HG03175 (cell line): ENCODE measurements at regions not wholly inside any gene's neighbourhood (a gene's known extent, or its start where the extent isn't known, plus 50 kb on each side); places are given as distances from the start of the nearest gene placed in this dataset.
"Not testable (repeated sequence)": the region's sequence is repeated elsewhere in the genome, so short reads cannot be mapped to it uniquely, and the experiment has no call there.

Experiments
- ATAC-seq: cut with Tn5 transposase; IDR thresholded peaks from one replicate; pipeline ENCODE4 v1.9.1; 2021; ENCODE audit warnings: mild to moderate bottlenecking, moderate library complexity; ENCODE audit not compliant: unreplicated experiment

DNA sequence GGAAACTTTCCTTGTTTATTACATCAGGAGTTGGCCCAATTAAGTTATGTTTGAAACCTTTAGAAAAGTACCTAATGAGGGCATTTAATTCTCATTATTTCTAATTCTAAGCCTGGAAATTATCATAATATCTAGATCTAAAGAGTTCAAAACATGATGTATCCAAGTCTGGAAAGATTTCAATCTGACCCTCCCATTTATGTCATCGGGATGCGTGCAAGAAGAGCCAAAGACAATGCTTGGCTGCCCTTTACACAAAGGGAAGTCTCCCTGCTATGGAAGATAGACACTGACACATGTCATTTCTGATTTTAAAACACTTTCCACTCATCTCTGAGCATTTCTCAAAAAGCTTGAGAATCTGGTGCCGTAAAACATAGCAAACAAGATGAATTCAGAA is 222.4 kb downstream of the ANTXR2 start:
- ATAC-seq: no peak

DNA sequence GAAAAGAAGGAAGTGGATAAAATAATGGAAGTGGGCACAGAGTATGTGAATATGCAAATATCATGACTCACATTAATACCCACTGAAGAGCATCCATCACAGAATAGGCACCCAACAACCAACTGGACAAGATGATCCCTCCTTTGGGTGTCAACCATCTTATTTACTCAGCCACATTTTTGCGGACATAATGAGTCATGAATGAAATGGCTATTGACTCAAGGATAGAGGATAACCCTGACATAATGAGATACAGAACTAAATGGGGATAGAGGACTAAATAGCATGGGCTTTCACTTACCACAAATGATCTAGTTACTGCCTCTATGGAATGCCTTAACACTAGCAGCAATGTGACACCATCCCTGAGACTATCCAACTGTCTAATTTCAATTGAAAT is 224.7 kb downstream of the ANTXR2 start:
- ATAC-seq: no peak

DNA sequence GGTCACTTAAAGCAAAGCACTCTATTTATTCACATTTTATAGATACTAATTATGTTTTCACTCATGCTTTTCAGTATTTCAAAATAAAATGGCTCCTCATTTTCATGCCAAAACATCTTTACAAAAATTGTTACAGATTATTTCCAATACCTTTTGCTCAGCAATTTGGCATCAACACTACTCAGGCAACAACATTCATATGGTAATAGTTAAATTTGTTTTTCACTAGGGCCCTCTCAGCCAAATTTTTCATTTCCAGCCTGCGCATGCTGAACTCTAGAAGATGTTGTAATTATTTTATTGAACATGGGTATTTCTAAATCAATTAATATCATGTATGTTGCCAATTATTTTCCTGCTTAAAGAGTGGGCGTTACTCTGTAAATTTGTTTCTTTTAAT is 225.6 kb downstream of the ANTXR2 start:
- no peak for ATAC-seq

DNA sequence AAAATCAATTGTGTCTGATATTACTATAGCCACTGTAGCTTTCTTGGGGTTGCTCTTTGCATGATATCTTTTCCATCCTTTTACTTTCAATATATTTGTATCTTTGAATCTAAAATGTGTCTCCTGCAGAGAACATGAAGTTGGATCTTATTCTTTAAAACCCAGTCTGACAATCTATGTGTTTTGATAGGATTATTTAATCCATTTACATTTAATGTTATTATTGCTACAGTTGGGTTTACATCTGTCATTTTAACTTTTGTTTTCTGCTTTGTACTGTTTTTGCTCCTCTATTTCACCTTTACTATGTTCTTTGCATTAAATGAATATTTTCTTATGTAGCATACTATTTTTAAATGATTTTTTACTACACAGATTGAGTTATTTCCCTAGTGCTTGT is 230.9 kb downstream of the ANTXR2 start:
- ATAC-seq: no peak

DNA sequence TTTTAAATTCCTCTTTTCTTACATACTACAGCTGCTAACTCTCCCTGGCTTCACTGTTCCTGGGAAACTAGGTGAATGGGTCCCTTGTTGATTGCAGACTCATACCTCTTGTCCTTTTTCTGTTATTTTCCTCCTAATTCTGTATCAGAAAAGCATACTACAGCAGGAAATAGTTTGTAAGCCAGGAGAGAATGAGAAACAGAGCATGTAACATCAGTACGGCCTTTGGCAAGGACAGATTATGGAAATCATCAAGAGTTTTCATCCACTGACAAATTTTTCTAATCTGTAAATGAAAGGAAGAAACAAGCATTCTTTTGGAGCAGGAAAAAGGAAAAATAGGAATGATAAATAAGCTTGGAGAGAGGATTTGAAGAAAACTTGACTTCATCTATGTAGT is 239.2 kb downstream of the ANTXR2 start:
- ATAC-seq: no peak

DNA sequence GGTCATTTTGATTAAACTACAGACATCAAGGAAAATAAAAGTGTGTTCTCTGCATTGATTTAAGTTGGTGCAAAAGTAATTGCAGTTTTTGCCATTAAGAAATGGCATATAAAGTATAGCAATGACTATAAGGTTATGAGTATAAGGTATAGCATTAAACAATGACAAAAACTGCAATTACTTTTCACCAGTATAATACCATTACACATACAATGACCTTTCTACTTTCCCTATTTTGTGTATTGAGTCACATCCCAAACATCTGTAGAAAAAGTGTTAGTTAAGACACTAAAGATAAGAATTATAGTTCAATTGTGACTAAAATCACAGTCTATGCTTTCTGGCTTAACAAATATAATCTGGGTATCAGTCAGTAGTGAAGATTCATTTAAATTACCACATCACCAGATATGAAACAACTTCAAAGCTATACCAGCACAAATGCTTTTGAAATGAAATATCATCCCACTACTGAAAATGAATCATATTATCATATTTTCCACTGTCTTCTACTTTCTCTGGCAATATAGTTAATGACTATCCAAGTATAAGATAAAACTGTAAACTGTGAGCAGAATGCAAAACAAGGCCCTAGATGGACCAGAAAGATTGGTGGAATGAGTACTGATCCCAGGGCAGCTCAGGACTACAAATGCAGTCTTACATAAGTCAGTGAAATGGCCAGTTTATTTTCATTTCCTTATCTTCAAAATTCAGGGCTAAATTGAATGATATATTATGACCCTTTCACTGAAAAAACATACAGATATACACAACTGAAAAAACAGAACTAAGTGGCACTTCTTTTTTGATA is 241.1 kb downstream of the ANTXR2 start:
- no peak for ATAC-seq

DNA sequence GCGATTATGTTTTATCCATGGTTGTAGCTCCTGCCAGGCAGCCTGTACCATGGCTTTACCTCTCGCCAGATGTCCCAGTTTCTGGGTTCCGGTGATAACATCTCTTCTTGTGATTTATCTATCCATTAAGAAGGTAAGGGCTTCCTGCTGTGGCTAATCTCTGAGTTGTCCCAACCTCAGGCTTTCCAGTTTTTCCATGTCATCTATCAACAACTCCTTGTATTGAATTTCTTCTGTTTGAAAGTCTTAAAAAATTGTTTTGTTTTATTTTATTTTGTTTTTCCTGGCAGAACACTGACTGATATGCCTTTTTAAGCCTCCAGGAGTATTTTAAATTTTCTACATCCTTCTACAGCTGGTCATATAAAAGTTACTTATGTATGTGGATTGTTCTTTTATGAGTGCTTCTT is 241.9 kb downstream of the ANTXR2 start:
- ATAC-seq: no peak

DNA sequence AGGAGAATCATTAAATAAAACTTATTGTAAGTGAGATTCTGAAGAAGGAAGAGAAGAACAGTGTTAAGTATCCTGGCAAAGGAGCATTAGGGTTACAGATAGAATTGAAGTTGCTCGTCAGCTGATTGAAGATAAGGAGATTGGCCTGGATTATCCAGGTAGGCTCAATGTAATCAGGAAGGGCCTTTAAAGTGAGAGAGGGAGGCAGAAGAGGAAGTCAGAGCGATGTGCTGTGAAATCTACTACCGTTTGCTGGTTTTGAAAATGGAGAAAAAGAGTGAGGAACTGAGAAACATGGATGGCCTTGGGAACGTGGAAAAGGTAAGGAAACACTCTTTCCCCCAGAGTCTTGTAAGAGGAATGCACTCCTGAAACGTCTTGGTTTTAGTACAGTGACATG is 245.7 kb downstream of the ANTXR2 start:
- ATAC-seq: no peak

DNA sequence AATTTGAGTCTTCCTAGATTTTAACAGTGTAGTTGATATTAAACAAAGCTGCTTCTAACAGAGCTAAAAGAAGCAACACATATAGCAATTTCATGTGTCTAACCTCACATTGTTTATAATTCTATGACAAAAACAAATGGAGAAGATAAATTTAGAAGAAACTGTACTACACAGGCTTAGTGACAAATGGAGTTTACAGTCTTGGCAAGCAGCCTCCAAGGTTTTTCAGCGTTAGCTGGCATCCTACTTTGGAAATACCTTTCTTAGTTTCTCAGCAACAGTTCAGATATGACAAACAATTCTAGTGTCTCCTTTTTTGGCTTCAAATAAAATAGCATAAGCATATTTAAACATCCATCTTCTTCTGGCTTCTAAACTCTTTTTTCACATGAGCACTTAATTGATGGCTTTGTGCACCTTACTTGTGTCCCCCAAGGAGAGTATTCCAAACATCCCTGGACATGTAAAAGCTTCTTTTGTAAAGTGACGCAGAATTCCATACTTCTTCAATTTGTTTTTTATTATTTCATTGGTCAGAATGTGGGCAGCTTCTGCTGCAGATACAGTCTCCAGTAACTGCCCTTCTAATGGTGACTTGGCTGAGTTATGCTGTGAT is 249.8 kb downstream of the ANTXR2 start:
- ATAC-seq: no peak

DNA sequence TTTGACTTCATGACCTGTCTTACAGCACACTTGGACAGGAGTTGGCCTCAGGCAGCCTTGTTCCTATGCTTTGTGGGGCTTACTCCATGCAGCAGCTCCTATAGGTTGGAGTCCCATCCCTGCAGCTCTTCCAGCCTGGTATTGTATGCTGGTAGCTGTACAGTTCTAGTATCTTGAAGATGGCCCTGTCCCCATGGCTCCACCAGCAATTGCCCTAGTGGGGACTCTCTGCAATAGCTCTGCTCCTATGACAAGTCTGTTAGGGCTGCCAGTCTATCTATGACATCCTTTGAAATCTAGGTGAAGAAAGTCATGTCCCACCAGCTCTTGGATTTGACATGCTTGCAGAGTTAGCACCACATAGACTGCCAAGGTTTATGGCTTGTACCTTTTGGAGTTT is 252.6 kb downstream of the ANTXR2 start:
- ATAC-seq: no peak

DNA sequence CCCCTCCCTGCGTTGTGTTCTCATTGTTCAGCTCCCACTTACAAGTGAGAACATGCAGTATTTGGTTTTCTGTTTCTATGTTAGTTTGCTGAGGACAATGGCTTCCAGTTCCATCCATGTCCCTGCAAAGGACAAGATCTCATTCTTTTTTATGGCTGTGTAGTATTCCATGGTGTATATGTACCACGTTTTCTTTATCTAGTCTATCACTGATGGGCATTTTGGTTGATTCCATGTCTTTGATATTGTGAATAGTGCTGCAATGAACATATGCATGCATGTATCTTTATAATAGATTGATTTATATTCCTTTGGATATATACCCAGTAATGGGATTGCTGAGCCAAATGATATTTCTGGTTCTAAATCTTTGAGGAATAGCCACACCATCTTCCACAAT is 265.1 kb downstream of the ANTXR2 start:
- not testable (repeated sequence) for ATAC-seq

DNA sequence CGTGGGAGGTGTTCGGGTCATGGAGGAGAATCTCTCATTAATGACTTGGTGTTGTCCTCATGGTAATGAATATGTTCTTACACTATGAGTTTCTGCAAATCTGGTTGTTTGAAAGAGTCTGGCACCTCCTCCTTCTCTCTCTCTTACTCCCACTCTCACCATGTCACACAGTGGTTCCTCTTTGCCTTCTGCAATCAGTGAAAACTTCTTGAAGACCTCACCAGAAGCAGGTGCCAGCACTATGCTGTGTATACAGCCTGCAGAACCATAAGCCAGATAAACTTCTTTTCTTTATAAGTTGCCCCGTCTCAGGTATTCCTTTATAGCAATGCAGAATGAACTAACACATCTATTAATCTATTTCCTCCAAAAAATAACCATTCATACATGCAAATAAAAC is 275.0 kb downstream of the ANTXR2 start:
- ATAC-seq: no peak

DNA sequence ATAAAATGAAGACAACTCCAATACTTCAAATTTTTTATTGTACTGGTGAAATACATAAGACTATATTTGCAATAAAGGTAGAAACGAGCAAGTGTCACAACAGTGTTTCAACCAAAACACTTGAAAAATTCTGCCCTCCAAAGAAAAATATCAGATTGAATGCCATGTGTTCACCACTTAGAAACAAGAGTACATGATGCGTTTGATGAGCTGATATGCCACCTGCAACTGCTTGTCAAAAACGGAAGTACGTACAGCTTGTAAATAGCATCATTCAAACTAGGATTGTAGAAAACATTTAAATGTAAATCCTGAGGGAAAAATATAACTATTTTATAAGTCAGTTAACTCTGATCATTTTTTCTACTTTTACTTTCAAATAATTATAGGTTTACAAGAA is 276.1 kb downstream of the ANTXR2 start:
- no peak for ATAC-seq

DNA sequence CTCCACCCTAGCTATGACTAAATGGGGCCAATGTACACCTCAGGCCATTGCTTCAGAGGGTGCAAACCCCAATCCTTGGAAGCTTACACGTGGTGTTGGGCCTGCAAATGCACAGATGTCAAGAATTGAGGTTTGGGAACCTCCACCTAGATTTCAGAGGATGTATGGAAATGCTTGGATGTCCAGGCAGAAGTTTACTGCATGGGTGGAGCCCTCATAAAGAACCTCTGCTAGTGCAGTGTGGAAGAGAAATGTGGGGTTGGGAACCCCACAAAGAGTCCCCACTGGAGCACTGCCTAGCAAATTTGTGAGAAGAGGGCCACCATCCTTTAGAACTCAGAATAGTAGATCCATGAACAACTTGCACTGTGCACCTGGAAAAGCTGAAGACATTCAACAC is 284.1 kb downstream of the ANTXR2 start:
- no peak for ATAC-seq

DNA sequence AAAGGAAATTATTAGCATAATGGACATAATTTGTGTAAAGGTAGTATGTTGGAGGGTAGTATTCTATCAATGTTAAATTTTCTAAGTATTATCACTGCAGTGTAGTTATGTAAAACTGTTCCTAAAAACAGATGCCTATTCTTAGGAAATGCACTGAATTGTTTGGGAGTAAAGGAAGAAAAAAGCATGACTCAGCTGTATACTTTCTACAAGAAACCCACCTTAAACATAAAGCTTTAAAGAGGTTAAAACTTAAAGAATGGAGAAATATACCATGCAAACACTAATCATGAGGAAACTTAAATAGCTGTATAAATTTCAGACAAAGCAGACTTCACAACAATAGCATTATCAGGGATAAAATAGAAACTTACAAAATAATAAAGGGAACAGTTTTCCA is 292.9 kb downstream of the ANTXR2 start:
- ATAC-seq: no peak

DNA sequence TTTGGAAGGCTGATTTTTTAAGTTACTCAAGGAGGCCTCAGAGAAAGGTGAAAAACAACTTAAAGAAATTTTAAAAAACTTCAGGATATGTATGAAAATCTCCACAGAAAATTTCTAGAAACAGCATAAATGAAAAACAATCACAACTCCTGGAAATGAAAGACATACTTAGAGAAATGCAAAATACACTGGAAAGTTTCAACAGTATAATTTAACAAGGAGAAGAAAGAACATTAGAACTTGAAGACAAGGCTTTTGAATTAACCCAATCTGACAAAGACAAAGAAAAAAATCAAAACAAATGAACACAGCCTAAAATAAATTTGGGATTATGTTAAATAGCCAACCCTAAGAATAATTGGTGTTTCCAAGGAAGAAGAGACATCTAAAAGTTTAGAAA is 300.5 kb downstream of the ANTXR2 start:
- ATAC-seq: no peak

DNA sequence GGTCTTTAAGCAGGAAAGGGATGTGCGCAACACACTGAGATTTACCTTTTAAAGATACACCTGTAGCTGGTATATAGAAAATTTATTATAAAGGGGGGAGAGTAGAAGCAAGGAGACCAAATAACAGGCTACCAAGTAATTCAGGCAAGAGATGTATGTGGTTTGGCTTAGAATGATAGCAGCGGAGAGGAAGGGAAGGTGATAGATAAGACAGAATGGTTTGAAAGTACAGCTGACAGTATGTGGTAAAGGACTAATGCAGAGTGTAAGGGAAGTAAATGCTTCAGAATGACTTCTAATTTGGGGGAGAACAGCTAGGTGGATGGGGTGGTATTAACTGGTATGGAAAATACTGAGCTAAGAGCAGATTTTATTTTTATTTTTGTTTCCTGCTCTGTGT is 308.9 kb downstream of the ANTXR2 start:
- no peak for ATAC-seq

DNA sequence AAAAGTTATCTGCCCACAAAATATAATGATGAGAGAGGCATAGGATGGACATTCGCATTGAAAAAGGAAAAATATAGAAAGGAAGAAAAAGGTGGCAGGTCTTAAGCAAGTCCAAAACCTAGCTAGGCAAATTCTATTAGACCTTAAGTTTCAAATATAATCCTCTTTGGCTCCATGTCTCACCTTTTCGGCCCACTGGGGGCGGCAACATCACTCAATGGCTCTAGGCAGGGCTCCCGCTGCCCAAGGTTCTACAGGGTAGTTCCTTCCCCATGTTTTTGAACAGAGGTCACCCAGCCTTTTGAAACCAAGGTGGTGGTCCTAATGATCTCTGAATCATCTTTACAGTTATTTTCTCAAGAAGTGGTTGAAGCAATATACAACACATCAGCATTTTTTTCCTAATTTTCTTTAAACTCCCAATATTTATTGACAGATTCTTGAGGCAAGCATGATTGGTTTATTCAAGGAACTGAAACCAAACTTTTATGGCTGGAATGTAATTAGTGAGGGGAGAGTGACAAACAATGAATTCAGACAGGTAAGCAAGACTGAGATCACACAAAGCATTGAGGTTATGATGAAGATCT is 309.4 kb downstream of the ANTXR2 start:
- no peak for ATAC-seq

DNA sequence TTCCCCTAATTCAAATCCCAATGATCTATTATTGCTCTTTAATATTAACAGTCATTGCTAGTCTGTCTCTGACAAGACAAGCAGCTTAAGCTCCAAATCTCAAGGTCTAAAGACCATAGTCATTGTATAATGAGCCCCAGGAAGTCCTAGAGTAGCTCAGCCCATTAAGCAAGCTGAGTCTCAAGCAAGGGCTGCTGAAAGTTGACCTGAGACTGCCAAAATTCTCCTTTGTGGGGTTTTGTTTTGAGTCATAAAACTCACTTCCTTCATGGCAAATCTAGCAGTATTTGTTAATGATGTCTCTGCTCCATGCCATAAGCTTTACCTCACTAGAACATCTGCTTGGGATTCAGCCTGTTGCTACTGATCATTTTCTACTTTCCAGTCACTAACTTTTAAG is 313.2 kb downstream of the ANTXR2 start:
- ATAC-seq: no peak

DNA sequence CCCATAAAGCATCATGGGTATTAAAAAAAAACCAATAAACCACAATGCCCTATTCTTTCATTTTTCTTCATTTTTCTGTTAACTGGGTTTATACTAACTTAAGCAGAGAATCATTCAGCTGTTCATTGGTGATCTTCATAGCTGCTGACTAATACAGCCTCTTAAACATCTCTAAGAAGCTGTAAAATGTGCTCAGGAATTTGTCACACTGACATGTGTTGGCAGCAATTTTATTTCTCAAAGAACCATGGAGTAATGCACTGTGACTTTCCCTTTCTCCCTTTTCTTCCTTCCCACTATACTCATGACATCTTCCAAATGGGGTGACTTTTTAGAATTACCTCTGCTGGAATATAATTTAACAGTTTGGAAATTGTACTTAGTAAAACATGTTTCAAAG is 315.4 kb downstream of the ANTXR2 start:
- ATAC-seq: no peak

DNA sequence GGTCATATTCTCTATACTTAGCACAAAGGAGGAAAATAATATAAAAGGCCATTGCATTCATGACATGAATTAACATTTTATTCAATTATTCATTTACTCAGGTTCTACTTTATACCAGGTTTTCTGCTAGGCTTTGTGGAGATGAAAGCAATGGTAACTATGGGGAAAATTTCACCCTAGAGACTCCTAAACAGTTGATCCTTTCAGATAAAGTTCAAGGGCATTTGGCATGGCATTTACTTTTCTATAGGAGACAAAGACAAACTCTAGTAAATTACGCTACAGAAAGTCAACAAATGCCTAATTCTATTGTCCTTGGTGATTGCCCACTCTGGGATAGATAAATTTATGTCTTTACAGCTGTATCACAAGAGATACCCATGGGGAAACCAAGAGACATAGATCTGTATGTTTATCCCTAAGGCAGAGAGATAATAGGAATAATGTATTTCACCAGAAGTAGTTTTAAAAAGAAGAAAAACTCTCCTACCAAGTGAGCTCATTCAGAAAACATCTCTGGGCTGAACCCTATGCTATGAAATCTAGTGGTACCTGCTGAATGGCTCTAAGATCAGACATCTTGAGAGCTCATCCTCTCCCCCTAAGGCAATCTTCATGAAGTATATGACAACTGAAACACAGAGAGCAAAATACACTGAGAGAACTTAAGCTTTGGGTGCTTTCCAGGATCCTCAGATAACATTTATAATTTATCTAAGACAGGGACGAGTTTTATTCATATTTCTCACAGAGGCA is 316.7 kb downstream of the ANTXR2 start:
- no peak for ATAC-seq

DNA sequence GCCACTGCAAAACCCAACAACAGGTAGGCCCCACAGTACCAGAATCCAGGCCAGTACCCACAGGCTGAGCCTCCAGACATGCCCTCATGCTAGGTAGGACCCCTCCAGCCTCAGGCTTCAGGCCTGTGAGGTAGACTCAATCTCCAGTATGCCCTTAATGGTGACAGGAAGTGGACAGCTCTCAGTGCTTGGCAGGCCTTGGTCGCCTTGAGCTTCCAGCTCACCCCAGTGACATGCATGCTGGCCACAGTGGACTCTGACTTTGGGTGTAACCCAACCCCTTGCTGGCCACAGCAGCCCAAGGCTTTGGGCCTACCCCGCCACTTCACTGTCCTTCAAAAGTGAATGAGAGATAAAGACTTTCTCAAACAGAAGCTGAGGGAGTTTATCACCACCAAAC is 324.2 kb downstream of the ANTXR2 start:
- ATAC-seq: no peak
